ENCODE measurements at regions not wholly inside any gene's neighbourhood (a gene's known extent, or its start where the extent isn't known, plus 50 kb on each side); places are given as distances from the start of the nearest gene placed in this dataset.

DNA sequence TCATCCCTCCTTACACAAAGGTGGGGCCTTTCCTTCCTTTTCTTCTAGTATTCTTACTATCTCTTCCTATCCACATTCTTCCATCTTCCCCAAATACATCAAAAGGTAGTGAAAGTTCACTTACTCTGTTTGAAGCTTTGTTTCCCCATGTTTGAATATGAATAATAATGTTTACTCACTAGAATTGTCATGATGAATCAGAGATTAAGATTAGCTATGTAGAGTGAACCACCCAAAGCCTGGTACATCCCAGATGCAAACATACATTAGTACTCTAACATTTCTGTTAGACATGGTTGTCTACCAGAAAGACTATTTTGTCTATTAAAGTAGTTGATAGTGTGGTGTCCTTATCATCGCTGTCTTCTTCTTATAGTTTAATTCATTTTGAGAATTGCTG is 327.1 kb upstream of the TBC1D5 start:
- Histone ChIP-seq H3K4me3 (ENCODE audit: extremely low read depth in 1 of 4, insufficient read depth in 2 of 4, low read depth in 3 of 4, low read length in 4 of 4) (no peak overlapping the region), H4K91ac (replicated peaks; ENCODE audit: insufficient read length, low read length) (no peak overlapping the region), H2AK5ac (ENCODE audit: low read depth, low read length) (no peak overlapping the region), H3K9me3 (ENCODE audit: insufficient read depth in 2 of 2, low read depth in 1 of 2, low read length in 1 of 2) (no peaks in the 10 kb centered on the region), H3K23ac (ENCODE audit: insufficient read length) (no peak overlapping the region), H4K20me1 (replicated peaks in 1 of 2; ENCODE audit: control insufficient read depth in 1 of 2, insufficient read depth in 2 of 2, low read length in 2 of 2) (peaks cover 0 to 2% of the 10 kb centered on the region in 2 experiments), H3K27ac (ENCODE audit: low read depth, low read length) (no peak overlapping the region), H3K14ac (ENCODE audit: insufficient read length) (no peak overlapping the region), H3K36me3 (ENCODE audit: control insufficient read depth in 2 of 4, insufficient read depth in 4 of 4, low read length in 3 of 4) (no peaks in the 10 kb centered on the region), H2BK120ac (replicated peaks; ENCODE audit: low read depth, low read length) (no peak overlapping the region), H2BK12ac (ENCODE audit: low read depth, low read length) (no peak overlapping the region), H2AFZ (ENCODE audit: low read length) (no peak overlapping the region), H3K23me2 (ENCODE audit: low read depth, low read length) (no peaks in the 10 kb centered on the region), H3K79me1 (ENCODE audit: low read depth, low read length) (no peaks in the 10 kb centered on the region; the same call in 1 of the 2 replicates), H3K18ac (ENCODE audit: extremely low read depth, low read length) (no peak overlapping the region), H3K9ac (replicated peaks in 1 of 4; ENCODE audit: extremely low read depth in 1 of 4, low read depth in 3 of 4, low read length in 3 of 4) (no peak overlapping the region), H2BK15ac (ENCODE audit: low read length) (no peak overlapping the region), H3K79me2 (ENCODE audit: control insufficient read depth in 1 of 2, insufficient read depth in 2 of 2, low read length in 2 of 2) (no peaks in the 10 kb centered on the region), H3K4ac (replicated peaks; ENCODE audit: insufficient read length, low read depth, low read length) (no peak overlapping the region), H4K8ac (ENCODE audit: extremely low read depth, insufficient read depth, low read length) (no peak overlapping the region), H3K56ac (replicated peaks; ENCODE audit: insufficient read length, low read depth, low read length) (no peak overlapping the region), H2BK5ac (ENCODE audit: low read depth, low read length) (no peak overlapping the region), H3K27me3 (replicated peaks in 1 of 4; ENCODE audit: control insufficient read depth in 3 of 4, extremely low read depth in 1 of 4, insufficient read depth in 3 of 4, low read length in 3 of 4) (no peaks in the 10 kb centered on the region), H3K4me1 (replicated peaks in 1 of 4; ENCODE audit: control insufficient read depth in 3 of 4, insufficient read depth in 4 of 4, low read length in 3 of 4) (peaks cover 0 to 4% (median 0%) of the 10 kb centered on the region in 4 experiments; a peak in 1 of 7 replicates), H2BK20ac (ENCODE audit: low read length) (no peak overlapping the region), H3K4me2 (ENCODE audit: insufficient read depth in 1 of 2, low read depth in 2 of 2, low read length in 2 of 2) (no peak overlapping the region), H4K5ac (ENCODE audit: insufficient read length, low read depth, low read length) (no peak overlapping the region)
- ChIA-PET CTCF (ENCODE audit: partially characterized antibody) (no interaction called here), POLR2A (ENCODE audit: partially characterized antibody) (no interaction called here)
- WGBS, 2 experiments (ENCODE audit: extremely low coverage in 1 of 2, insufficient coverage in 1 of 2, insufficient read length in 1 of 2, insufficient replicate concordance in 2 of 2, low coverage in 1 of 2, low lambda C conversion rate in 2 of 2, missing lambda C conversion rate in 1 of 2) = 100% methylated on average over 1 of the region's 1 CpG; no CpG with 5 or more reads in 1 of the 2 experiments
- FAIRE-seq (no peak), DNase-seq (ENCODE audit: low read depth in 1 of 2, low spot score in 2 of 2) (no peak)
- TF ChIP-seq, protein P1, sequence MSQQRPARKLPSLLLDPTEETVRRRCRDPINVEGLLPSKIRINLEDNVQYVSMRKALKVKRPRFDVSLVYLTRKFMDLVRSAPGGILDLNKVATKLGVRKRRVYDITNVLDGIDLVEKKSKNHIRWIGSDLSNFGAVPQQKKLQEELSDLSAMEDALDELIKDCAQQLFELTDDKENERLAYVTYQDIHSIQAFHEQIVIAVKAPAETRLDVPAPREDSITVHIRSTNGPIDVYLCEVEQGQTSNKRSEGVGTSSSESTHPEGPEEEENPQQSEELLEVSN (IDR thresholded peaks at IDR 0.05) = no peak

Measured in H1 (cell line).